ENCODE measurements at regions not wholly inside any gene's neighbourhood (a gene's known extent, or its start where the extent isn't known, plus 50 kb on each side); places are given as distances from the start of the nearest gene placed in this dataset.

DNA sequence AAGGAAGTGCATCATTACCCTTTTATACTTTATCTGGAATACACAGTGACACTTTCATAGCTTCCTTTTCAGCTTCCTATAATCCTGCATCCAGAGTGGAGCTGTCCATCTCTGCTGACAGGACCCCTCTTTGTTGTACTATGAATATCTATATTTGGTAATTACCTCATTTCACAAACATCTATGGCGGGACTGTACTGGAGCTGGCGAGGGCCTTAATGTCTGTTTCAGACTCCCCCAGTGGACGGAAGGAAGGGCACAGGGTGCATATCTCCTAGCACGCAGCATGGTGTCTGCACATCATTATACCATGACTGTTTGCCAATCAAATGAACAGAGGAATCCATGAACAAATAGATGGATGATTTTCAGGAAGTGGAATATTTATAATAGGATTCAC is 142.3 kb downstream of the SOX11 start:
- TF ChIP-seq, protein P1, sequence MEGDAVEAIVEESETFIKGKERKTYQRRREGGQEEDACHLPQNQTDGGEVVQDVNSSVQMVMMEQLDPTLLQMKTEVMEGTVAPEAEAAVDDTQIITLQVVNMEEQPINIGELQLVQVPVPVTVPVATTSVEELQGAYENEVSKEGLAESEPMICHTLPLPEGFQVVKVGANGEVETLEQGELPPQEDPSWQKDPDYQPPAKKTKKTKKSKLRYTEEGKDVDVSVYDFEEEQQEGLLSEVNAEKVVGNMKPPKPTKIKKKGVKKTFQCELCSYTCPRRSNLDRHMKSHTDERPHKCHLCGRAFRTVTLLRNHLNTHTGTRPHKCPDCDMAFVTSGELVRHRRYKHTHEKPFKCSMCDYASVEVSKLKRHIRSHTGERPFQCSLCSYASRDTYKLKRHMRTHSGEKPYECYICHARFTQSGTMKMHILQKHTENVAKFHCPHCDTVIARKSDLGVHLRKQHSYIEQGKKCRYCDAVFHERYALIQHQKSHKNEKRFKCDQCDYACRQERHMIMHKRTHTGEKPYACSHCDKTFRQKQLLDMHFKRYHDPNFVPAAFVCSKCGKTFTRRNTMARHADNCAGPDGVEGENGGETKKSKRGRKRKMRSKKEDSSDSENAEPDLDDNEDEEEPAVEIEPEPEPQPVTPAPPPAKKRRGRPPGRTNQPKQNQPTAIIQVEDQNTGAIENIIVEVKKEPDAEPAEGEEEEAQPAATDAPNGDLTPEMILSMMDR (IDR thresholded peaks at IDR 0.05; ENCODE audit: low read depth, low read length) = no peak
- TF ChIP-seq POLR2A (IDR thresholded peaks at IDR 0.05; ENCODE audit: extremely low read depth, insufficient read length) = no peak
- TF ChIP-seq, protein P2, sequence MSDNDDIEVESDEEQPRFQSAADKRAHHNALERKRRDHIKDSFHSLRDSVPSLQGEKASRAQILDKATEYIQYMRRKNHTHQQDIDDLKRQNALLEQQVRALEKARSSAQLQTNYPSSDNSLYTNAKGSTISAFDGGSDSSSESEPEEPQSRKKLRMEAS (IDR thresholded peaks at IDR 0.05; ENCODE audit: low read depth, low read length) = no peak
